ENCODE measurements at regions not wholly inside any gene's neighbourhood (a gene's known extent, or its start where the extent isn't known, plus 50 kb on each side); places are given as distances from the start of the nearest gene placed in this dataset.

DNA sequence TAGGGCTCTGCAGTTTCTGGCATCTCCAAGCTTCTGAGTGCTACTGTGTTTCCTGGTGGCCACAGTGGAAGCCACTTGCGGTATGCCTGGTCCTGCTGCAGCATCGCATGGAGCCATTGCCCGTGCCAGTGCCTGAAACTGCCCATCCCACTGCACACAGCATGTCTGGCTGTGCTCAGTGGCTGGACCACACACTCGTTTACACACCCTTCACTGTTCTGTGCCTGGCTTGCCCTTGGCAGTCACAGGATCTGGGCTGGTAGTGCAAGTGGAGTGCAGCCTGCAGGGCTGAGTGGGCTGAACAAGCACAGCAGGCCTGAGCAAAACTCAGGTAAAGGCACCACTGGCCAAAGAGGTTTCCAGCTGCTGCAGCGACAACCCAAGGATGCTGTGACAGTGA lies 600.0 kb downstream of the SI start:
- 78 to 90% (median 84%) methylated on average over 2 to 5 of the region's 5 CpGs for WGBS, 4 donors
- DNase-seq (no peak), ATAC-seq (no peak)
- intact Hi-C loops (cut with DNase I) = no loop called here
- H3K27ac ChIP-seq = no peak overlapping the region
- no peaks in the 10 kb centered on the region for H3K36me3 ChIP-seq
- no peak overlapping the region for H3K4me3 ChIP-seq
- TF ChIP-seq, protein P1, sequence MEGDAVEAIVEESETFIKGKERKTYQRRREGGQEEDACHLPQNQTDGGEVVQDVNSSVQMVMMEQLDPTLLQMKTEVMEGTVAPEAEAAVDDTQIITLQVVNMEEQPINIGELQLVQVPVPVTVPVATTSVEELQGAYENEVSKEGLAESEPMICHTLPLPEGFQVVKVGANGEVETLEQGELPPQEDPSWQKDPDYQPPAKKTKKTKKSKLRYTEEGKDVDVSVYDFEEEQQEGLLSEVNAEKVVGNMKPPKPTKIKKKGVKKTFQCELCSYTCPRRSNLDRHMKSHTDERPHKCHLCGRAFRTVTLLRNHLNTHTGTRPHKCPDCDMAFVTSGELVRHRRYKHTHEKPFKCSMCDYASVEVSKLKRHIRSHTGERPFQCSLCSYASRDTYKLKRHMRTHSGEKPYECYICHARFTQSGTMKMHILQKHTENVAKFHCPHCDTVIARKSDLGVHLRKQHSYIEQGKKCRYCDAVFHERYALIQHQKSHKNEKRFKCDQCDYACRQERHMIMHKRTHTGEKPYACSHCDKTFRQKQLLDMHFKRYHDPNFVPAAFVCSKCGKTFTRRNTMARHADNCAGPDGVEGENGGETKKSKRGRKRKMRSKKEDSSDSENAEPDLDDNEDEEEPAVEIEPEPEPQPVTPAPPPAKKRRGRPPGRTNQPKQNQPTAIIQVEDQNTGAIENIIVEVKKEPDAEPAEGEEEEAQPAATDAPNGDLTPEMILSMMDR (IDR thresholded peaks at IDR 0.05) = no peak
- no peak for TF ChIP-seq POLR2A (IDR thresholded peaks at IDR 0.05)
- no peaks in the 10 kb centered on the region for H3K27me3 ChIP-seq
- peaks cover 0 to 2% (median 0%) of the 10 kb centered on the region in 12 donors for H3K4me1 ChIP-seq
- H3K9me3 ChIP-seq = peaks cover 0 to 3% (median 0%) of the 10 kb centered on the region in 12 donors

DNA sequence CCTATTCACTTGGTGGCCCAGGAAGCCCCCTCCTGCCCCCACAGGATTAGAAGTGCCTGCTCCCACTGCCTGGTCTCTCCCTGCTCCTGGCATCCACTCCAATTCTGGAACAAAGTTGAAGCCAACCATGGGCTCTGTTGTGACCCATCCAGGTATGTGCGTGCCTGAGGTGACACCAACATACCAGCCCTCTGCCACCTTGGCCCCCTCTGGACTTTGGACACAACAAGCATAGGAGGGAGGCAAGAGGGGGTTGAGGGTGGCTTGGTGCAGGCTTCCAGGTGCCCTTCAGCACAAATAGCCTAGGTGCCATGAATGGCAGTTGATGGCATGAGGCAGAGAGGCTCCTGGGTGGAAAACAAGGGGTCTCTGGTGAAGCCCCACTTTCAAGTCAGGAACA lies 600.9 kb downstream of the SI start:
- ATAC-seq (no peak), DNase-seq (no peak)
- H3K36me3 ChIP-seq = no peaks in the 10 kb centered on the region
- peaks cover 0 to 11% (median 0%) of the 10 kb centered on the region in 12 donors for H3K9me3 ChIP-seq
- WGBS, 4 donors = 80 to 91% (median 84%) methylated on average over 1 of the region's 1 CpG
- peaks cover 0 to 2% (median 0%) of the 10 kb centered on the region in 12 donors for H3K4me1 ChIP-seq
- no peaks in the 10 kb centered on the region for H3K27me3 ChIP-seq
- no peak overlapping the region for H3K27ac ChIP-seq
- no peak for TF ChIP-seq POLR2A (IDR thresholded peaks at IDR 0.05)
- TF ChIP-seq, protein P1 (IDR thresholded peaks at IDR 0.05) = no peak
- intact Hi-C loops (cut with DNase I) = no loop called here
- H3K4me3 ChIP-seq = no peak overlapping the region

DNA sequence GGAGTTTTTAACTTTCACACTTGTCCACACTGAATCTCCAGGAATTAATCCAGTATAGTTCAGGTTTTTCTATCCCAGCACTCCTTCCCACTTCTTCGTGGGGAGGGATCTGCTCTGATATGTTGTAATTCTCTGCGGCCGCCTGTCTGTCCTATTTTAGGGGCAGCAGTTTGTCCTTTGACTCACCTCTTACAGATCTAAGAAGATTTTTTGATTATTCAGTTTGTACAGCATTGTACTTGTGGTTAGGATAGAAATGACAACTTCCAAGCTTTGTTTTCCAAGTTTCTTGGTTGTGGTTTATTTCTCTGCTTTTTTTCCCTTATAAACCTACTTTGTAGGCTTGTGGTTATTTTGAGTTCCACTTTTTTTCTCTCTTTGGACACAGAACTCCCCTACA lies 601.7 kb downstream of the SI start:
- intact Hi-C loops (cut with DNase I) = no loop called here
- no peak overlapping the region for H3K27ac ChIP-seq
- ATAC-seq (no peak), DNase-seq (no peak)
- H3K36me3 ChIP-seq = no peaks in the 10 kb centered on the region
- 74 to 88% (median 82%) methylated on average over 3 of the region's 3 CpGs for WGBS, 4 donors
- H3K4me1 ChIP-seq = peaks cover 0 to 2% (median 0%) of the 10 kb centered on the region in 12 donors
- peaks cover 0 to 17% (median 0%) of the 10 kb centered on the region in 12 donors for H3K9me3 ChIP-seq
- H3K4me3 ChIP-seq = no peak overlapping the region
- no peak for TF ChIP-seq POLR2A (IDR thresholded peaks at IDR 0.05)
- TF ChIP-seq, protein P1 (IDR thresholded peaks at IDR 0.05) = no peak
- no peaks in the 10 kb centered on the region for H3K27me3 ChIP-seq

DNA sequence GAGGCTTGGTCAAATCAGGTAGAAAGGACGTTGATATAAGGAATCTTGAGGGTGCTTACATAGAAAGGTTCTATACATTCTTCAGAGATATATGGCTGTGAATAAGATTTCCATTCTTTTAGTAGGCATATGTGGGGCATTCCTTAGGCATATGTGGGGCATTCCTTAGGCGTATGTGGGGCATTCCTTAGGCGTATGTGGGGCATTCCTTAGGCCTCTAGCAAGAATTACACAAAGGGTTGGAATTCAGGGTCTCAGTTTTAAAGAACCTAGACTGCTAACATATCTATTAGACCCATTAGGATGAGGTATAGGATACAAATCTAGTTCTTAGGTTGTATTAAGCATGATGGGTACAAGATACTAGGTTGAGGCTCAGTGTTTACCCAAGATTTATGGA lies 607.8 kb downstream of the SI start:
- no peak for DNase-seq
- intact Hi-C loops (cut with DNase I) = no loop called here
- Histone ChIP-seq H3K9me3 (peaks cover 0 to 17% (median 0%) of the 10 kb centered on the region in 12 donors), H3K27ac (no peak overlapping the region), H3K27me3 (no peaks in the 10 kb centered on the region), H3K36me3 (no peaks in the 10 kb centered on the region), H3K4me3 (no peak overlapping the region), H3K4me1 (no peaks in the 10 kb centered on the region)
- no peak for TF ChIP-seq POLR2A (IDR thresholded peaks at IDR 0.05)
- TF ChIP-seq, protein P1 (IDR thresholded peaks at IDR 0.05) = no peak
- 54 to 70% (median 63%) methylated on average over 3 of the region's 3 CpGs for WGBS, 4 donors
- ATAC-seq = no peak

Data from heart left ventricle (tissue), 16 donors.